Fibroblast of peridontal ligament (primary cell): ENCODE measurements at regions not wholly inside any gene's neighbourhood (a gene's known extent, or its start where the extent isn't known, plus 50 kb on each side); places are given as distances from the start of the nearest gene placed in this dataset.
"Not testable (repeated sequence)": the region's sequence is repeated elsewhere in the genome, so short reads cannot be mapped to it uniquely, and the experiment has no call there.

Experiments
- DNase-seq: peaks from one replicate; pipeline ENCODE4 v3.0.0-alpha.2; 2010; ENCODE audit errors: extremely low read depth

- no peak for DNase-seq
Observed at GRCh38 chr7:115218076-115218475, 296.2 kb downstream of the MDFIC start.

GRCh38 chr7:115217373-115217772 is 295.5 kb downstream of the MDFIC start:
- peak; percentile 48 for DNase-seq

DNA sequence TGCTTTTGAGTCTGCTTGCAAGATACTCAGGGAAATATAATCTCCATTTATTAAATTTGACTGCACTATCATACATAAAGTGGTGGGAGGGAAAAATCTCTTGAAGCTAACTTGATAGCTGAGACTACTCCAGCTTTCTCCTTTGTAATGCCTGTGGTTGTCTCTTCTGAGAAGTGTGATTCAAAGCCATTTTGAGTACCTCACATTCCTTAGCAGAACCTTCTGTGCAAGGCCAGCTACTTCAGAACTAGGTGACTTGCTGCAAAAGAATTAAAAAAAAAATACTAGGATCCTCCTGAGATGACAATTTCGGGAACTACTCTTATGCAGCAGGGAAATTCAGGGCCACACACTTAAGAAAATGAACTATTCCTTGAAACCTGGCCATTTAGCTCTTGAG is 294.8 kb downstream of the MDFIC start:
- no peak for DNase-seq

- no peak for DNase-seq
Observed at GRCh38 chr7:115211171-115211570, 289.3 kb downstream of the MDFIC start.

DNA sequence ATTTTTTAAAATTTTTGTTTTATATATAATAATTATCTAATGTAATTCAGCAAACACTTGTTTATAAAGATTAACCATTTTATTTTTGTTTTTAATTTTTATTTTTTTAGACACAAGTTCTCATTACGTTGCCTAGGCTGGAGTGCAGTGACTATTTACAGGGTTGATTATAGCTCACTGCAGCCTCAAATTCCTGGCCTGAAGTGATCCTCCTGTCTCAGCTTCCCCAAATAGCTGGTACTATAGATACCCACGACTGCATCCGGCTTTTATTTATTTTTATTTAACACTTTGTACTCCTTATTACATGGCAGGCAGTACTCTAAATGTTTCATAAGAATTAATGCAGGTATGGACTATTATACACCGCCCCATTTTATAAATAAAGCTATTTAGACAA is 288.7 kb downstream of the MDFIC start:
- no peak for DNase-seq

- DNase-seq, result no peak
Observed at GRCh38 chr7:115208710-115209560, 287.0 kb downstream of the MDFIC start.

- DNase-seq, result not testable (repeated sequence)
Observed at GRCh38 chr7:115206374-115206773, 284.5 kb downstream of the MDFIC start.

- no peak for DNase-seq
Observed at GRCh38 chr7:115198143-115198542, 276.2 kb downstream of the MDFIC start.

- no peak for DNase-seq
Observed at GRCh38 chr7:115195208-115195607, 273.3 kb downstream of the MDFIC start.

GRCh38 chr7:115191526-115191925 is 269.6 kb downstream of the MDFIC start:
- DNase-seq, result no peak

DNA sequence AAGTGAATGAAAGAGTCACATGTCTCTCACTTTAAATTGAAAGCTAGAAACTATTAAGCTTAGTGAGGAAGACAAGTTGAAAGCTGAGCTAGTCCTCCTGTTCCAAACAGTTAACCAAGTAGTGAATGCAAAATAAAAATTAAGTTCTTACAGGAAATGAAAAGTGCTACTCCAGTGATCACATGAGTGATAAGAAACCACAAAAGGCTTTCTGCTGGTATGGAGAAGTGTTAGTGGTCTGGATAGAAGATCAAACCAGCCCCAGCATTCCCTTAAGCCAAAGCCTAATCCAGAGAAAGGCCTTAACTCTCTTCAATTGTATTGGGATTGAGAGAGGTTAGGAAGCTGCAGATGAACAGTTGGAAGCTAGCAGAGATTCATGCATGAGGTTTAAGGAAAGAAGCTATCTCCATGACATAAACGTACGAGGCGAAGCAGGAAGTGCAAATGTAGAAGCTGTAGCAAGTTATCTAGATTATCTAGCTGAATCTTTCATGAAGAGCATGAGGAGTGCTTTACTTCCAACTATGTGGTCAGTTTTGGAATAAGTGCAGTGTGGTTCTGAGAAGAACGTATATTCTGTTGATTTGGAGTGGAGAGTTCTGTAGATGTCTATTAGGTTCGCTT is 261.6 kb downstream of the MDFIC start:
- no peak for DNase-seq

GRCh38 chr7:115178835-115179234 is 256.9 kb downstream of the MDFIC start:
- peak; percentile 39 for DNase-seq

DNA sequence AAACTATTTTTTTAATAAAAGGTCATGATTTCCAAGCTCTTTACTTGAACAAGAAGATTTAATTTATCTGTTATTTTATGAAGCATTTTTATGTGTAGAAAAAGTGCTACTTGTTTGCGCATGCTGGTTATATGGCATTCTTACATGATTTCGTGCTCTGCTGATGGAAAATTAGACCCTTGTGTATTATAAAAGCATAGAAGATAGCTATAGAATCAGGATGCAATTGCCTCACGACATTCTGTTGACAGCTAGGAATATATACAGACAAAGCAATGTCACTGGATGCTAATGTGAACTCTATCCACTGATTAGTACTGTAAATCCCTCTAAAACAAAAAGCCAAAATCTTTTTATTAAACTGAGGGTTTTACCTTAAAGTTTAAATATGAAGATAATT is 255.9 kb downstream of the MDFIC start:
- DNase-seq, result no peak

DNA sequence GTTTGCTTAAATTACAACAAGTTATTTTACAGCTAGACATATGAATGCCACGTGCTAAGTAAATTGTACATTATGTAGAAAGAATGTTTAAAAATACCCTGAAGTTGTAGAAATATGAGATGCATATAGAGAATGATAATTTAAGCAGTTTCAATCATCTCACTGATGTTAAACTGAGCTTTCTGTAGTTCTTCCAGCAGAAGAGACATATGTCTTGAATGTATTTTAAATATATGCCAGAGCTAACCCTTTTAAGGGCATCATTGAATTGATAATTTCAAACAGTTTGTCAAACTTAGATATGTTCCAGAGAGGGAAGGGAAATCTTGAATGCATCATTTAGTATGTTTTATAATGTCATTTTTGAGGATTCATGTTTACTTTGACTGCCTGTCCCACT is 255.2 kb downstream of the MDFIC start:
- DNase-seq, result no peak

DNA sequence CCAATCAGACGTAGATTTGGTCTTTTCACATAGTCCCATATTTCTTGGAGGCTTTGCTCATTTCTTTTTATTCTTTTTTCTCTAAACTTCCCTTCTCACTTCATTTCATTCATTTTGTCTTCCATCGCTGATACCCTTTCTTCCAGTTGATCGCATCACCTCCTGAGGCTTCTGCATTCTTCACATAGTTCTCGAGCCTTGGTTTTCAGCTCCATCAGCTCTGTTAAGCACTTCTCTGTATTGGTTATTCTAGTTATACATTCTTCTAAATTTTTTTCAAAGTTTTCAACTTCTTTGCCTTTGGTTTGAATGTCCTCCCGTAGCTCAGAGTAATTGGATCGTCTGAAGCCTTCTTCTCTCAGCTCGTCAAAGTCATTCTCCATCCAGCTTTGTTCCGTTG is 250.5 kb downstream of the MDFIC start:
- not testable (repeated sequence) for DNase-seq

DNA sequence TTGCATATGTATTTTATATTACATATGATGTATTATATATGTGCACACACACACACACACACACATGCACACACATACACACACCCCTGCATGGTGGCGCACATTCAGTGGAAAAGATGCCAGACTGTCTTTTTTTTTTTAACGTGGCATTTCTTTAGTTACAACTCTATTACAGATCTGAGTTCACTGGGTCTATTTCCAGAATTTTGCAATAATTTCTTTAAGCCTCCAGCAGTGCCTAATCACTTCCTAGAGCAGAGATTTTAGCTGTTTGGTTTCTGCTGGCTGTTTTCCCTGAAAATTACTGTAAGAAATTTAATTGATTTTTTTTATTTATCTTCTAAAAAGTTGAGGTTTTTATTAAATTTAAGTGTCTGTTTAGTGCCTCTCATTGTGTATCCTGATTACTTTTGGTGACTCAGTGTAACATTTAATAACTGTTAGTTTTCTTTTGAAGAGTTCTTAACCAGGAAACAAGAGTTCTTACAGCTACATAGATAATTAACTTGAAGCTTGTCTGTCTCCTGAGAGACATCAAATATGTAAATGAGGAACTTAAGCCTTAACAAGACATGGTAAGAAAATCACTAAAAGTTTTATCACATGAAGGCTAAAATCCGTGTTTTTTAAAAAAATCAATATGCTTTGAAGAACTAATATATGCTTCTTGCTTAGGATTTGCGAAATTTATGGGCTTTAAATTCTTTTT is 232.0 kb downstream of the MDFIC start:
- DNase-seq, result peak; percentile 13

GRCh38 chr7:115153176-115153575 is 231.3 kb downstream of the MDFIC start:
- no peak for DNase-seq

DNA sequence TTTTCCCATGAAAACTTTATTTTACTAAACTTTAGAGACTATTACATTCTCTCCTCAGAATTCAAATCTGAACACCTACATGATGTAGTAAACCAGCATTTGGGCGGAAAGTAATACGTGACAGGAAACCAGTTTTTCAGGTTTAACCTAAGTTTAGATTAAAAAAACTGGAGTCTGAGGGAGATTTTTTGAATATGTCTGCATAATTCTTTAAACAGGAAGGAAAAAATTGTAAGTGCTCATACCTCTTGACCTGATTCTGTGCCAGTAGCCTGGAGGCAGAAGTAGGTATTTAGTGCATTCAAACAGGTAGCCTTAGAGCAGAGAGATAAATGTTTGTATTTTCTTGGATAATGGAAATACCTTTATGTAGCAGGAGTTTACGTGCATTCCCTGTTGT is 224.3 kb downstream of the MDFIC start:
- no peak for DNase-seq

GRCh38 chr7:115145512-115145911 is 223.6 kb downstream of the MDFIC start:
- peak; percentile 92 for DNase-seq

- DNase-seq, result no peak
Observed at GRCh38 chr7:115137816-115138215, 215.9 kb downstream of the MDFIC start.

DNA sequence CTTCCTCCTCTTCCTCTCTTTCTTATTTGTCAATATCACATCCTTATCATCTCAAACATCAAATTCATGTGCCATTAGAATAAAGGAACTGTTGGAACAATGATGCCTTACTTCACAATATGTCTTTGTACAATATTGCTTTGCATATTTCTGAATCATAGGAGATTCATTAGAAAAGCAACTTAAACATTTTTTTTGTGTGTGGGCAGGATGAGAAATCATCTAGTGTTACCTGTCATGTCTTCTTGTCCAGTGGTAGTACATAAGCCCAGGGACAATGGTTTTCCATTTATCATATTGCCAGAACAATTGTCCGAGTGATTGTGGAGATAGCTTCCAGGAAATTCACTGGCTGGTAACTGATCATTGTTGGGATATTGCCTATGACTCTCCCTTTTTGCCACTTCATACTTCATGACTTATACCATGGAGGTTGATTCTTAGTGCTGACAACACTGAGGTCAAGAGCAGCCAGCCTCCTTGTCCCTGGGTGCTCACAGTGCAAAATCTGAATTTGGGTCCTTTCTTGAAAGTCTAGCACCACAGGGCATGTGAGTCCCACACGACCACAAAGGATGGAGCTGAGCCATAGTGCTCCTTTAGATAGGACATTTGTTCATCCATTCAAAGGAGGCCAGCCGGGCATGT is 215.0 kb downstream of the MDFIC start:
- no peak for DNase-seq

DNA sequence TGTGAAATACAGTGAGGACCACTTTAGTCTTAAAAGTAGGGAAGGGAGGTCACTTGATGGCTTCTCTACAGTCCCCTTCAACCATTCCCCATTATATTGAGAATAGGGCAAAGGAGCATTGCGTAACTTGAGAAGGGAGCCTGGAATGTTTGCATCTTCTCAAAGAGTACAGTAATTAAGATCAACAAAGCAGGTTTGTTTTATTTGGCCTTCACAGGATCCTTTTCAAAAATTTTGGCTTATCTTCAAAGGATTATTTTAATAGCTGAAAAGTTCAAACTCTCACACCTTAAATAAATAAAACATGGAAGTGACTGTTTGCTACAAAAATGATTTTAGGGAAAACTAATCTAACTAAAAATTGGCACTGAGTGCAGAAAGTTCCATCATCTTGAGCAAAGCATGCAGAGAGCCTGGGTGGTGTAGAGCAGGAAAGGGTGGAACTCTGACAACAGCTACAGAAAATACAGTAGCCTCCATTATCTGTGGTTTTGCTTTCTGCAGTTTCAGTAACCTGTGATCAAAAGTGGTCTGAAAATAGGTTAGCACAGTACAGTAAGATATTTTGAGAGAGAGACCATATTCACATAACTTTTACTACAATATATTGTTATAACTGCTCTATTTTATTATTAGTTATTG is 214.0 kb downstream of the MDFIC start:
- peak; percentile 2 for DNase-seq
